ENCODE measurements at regions not wholly inside any gene's neighbourhood (a gene's known extent, or its start where the extent isn't known, plus 50 kb on each side); places are given as distances from the start of the nearest gene placed in this dataset.

DNA sequence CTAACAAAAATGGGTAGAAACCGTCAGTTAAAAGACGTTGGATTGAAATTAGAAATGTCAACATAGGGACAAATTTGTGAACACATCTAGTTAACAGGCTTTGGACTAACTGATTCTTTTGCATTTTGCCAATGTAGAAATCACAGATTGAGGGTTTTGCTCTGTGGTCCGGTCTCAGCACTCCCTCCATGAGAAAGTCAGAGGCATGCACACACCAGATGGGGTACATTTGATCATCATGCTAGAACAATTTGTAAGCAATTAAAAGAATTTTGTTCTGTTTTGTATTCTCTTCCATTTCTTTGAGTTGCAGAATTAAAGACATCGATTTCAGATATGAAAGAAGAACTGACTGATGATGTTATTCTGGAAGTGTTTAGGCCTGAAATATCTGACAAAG is 179.1 kb upstream of the CCDC68 start:
- Mint-ChIP-seq H3K27me3 (ENCODE audit: insufficient read depth, low read depth) (peaks cover 2% of the 10 kb centered on the region), H3K4me1 (peaks cover 12% of the 10 kb centered on the region)
- no peak for TF ChIP-seq EZH2phosphoT487 (IDR thresholded peaks at IDR 0.05)
- TF ChIP-seq EZH2 (IDR thresholded peaks at IDR 0.05): no peak
- TF ChIP-seq, protein P1, sequence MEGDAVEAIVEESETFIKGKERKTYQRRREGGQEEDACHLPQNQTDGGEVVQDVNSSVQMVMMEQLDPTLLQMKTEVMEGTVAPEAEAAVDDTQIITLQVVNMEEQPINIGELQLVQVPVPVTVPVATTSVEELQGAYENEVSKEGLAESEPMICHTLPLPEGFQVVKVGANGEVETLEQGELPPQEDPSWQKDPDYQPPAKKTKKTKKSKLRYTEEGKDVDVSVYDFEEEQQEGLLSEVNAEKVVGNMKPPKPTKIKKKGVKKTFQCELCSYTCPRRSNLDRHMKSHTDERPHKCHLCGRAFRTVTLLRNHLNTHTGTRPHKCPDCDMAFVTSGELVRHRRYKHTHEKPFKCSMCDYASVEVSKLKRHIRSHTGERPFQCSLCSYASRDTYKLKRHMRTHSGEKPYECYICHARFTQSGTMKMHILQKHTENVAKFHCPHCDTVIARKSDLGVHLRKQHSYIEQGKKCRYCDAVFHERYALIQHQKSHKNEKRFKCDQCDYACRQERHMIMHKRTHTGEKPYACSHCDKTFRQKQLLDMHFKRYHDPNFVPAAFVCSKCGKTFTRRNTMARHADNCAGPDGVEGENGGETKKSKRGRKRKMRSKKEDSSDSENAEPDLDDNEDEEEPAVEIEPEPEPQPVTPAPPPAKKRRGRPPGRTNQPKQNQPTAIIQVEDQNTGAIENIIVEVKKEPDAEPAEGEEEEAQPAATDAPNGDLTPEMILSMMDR (IDR thresholded peaks at IDR 0.05): no peak

DNA sequence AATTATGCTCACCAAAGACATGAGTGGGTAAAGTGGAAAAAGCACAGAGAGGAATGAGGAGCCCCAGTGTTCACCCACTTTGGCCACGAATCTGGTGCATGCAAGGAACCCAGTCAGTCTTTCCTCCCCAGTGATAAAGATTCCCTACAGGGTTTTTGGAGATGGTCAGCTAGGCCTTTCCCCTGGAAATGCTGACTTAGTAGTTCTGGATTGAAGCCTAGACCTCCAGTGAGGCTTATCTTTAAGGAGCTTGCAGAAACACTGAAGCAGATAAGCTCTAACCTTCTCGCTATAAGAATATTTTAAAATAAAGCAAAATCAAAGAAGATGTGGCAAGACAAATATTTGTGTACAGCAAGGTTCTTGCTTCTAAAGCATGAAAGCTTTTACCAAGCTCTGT is 178.3 kb upstream of the CCDC68 start:
- H3K4me2 ChIP-seq: no peak overlapping the region
- no peaks in the 10 kb centered on the region for H3F3A ChIP-seq (ENCODE audit: low read depth)
- H3K4me1 ChIP-seq: no peaks in the 10 kb centered on the region
- no peaks in the 10 kb centered on the region for H3K9me3 ChIP-seq (ENCODE audit: low read depth)
- no peak overlapping the region for H3K27ac ChIP-seq
- TF ChIP-seq, protein P1 (IDR thresholded peaks at IDR 0.05): no peak
- TF ChIP-seq EZH2phosphoT487 (IDR thresholded peaks at IDR 0.05): no peak
- TF ChIP-seq EZH2 (IDR thresholded peaks at IDR 0.05): no peak
- H3K4me3 ChIP-seq: no peak overlapping the region
- Mint-ChIP-seq H3K4me3 (no peak overlapping the region), H3K4me1 (peaks cover 12% of the 10 kb centered on the region), H3K9me3 (no peaks in the 10 kb centered on the region), H3K27me3 (ENCODE audit: insufficient read depth, low read depth) (peaks cover 2% of the 10 kb centered on the region), H3K27ac (no peak overlapping the region), H3K36me3 (no peaks in the 10 kb centered on the region)
- DNase-seq (ENCODE audit: low spot score): no peak
- H3K36me3 ChIP-seq: no peaks in the 10 kb centered on the region
- H4K20me1 ChIP-seq (ENCODE audit: low read depth): no peaks in the 10 kb centered on the region
- H3K9ac ChIP-seq: no peak overlapping the region
- H2AFZ ChIP-seq (replicated peaks): no peak overlapping the region
- H3K27me3 ChIP-seq: no peaks in the 10 kb centered on the region
- no peaks in the 10 kb centered on the region for H3K79me2 ChIP-seq (ENCODE audit: low read depth)

More for the DNA sequence above, 179.1 kb upstream of the CCDC68 start:
- Mint-ChIP-seq H3K9me3 (no peaks in the 10 kb centered on the region), H3K4me3 (no peak overlapping the region), H3K36me3 (no peaks in the 10 kb centered on the region), H3K27ac (no peak overlapping the region)
- Histone ChIP-seq H3K79me2 (ENCODE audit: low read depth) (no peaks in the 10 kb centered on the region), H3K4me2 (no peak overlapping the region), H2AFZ (replicated peaks) (no peak overlapping the region), H3K4me1 (no peaks in the 10 kb centered on the region), H3K27me3 (no peaks in the 10 kb centered on the region), H3F3A (ENCODE audit: low read depth) (no peaks in the 10 kb centered on the region), H3K9ac (no peak overlapping the region), H4K20me1 (ENCODE audit: low read depth) (no peaks in the 10 kb centered on the region), H3K36me3 (no peaks in the 10 kb centered on the region), H3K4me3 (no peak overlapping the region), H3K9me3 (ENCODE audit: low read depth) (no peaks in the 10 kb centered on the region), H3K27ac (no peak overlapping the region)
- DNase-seq (ENCODE audit: low spot score): no peak

DNA sequence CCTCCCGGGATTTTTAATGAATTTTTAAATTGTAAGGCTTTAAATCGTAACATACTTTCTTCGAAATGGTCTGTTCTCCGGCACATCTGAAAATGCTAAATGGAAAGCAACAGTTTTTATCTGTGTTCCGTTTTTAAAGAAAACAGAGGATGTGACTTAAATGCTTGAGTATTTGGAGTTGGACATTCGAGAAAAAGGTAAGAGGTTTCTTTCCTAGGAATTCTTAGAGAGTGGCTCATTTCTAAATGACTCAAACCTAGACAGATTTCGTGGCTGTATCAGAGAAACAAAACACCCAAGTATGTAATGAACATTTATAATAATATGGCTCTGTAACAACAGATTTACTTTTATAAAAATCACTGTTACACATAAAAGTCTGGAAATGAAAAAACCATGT is 177.6 kb upstream of the CCDC68 start:
- DNase-seq (ENCODE audit: low spot score): no peak
- Histone ChIP-seq H2AFZ (replicated peaks) (no peak overlapping the region), H3K4me1 (no peaks in the 10 kb centered on the region), H3K4me2 (no peak overlapping the region), H3K27me3 (no peaks in the 10 kb centered on the region), H3K9me3 (ENCODE audit: low read depth) (no peaks in the 10 kb centered on the region), H3K27ac (no peak overlapping the region), H3K36me3 (no peaks in the 10 kb centered on the region), H3K4me3 (no peak overlapping the region), H3K9ac (no peak overlapping the region), H4K20me1 (ENCODE audit: low read depth) (no peaks in the 10 kb centered on the region), H3F3A (ENCODE audit: low read depth) (no peaks in the 10 kb centered on the region), H3K79me2 (ENCODE audit: low read depth) (no peaks in the 10 kb centered on the region)
- H3K4me1 Mint-ChIP-seq: peaks cover 12% of the 10 kb centered on the region
- TF ChIP-seq EZH2 (IDR thresholded peaks at IDR 0.05) (no peak), EZH2phosphoT487 (IDR thresholded peaks at IDR 0.05) (no peak)
- TF ChIP-seq, protein P1 (IDR thresholded peaks at IDR 0.05): no peak
- H3K4me3 Mint-ChIP-seq: no peak overlapping the region
- no peaks in the 10 kb centered on the region for H3K9me3 Mint-ChIP-seq
- H3K36me3 Mint-ChIP-seq: no peaks in the 10 kb centered on the region
- H3K27ac Mint-ChIP-seq: no peak overlapping the region
- H3K27me3 Mint-ChIP-seq (ENCODE audit: insufficient read depth, low read depth): peaks cover 2% of the 10 kb centered on the region

Measured in neural progenitor cell (in vitro differentiated cells).